Esophagus (tissue), 2 donors: ENCODE measurements at regions not wholly inside any gene's neighbourhood (a gene's known extent, or its start where the extent isn't known, plus 50 kb on each side); places are given as distances from the start of the nearest gene placed in this dataset.

Source experiments
- H3K27ac ChIP-seq, 2 donors: one replicate each; pipeline ENCODE4 v1.5.1; 2013; ENCODE audit warnings: low read depth in 2 of 2, mild to moderate bottlenecking in 2 of 2, inconsistent platforms in 1 of 2, low read length in 1 of 2, moderate library complexity in 1 of 2
- H3K27me3 ChIP-seq, 2 donors: one replicate each; pipeline ENCODE4 v1.6.1; 2013; ENCODE audit warnings: low read length in 2 of 2, control low read depth in 1 of 2, mild to moderate bottlenecking in 1 of 2; ENCODE audit not compliant: insufficient read depth in 2 of 2, control insufficient read depth in 1 of 2
- H3K36me3 ChIP-seq, 2 donors: one replicate each; pipeline ENCODE4 v1.6.1; 2013; ENCODE audit warnings: low read length in 1 of 2; ENCODE audit not compliant: control insufficient read depth in 2 of 2, insufficient read depth in 2 of 2
- H3K4me1 ChIP-seq, 2 donors: one replicate each; pipeline ENCODE4 v1.6.1; 2013; ENCODE audit warnings: low read length in 1 of 2; ENCODE audit not compliant: control insufficient read depth in 2 of 2, insufficient read depth in 2 of 2
- H3K4me3 ChIP-seq, 2 donors: one replicate each; pipeline ENCODE4 v1.5.1; 2013; ENCODE audit warnings: low read length in 2 of 2, mild to moderate bottlenecking in 2 of 2, low read depth in 1 of 2, moderate library complexity in 1 of 2
- H3K9me3 ChIP-seq, 2 donors: one replicate each; pipeline ENCODE4 v1.6.1; 2013; ENCODE audit warnings: mild to moderate bottlenecking in 2 of 2, low read depth in 1 of 2, low read length in 1 of 2, moderate library complexity in 1 of 2; ENCODE audit not compliant: control insufficient read depth in 2 of 2, insufficient read depth in 1 of 2
- WGBS, 2 donors: extraction: QIAGEN DNeasy Blood & Tissue Kit; methylation state at CpG; one replicate each; pipeline ENCODE4 v1.1.7; 2013; 5-methylcytosine and 5-hydroxymethylcytosine counted together
- donor health status: healthy with polysubstance abuse.
- donor health status: Bipolar disorder and iron deficiency.

DNA sequence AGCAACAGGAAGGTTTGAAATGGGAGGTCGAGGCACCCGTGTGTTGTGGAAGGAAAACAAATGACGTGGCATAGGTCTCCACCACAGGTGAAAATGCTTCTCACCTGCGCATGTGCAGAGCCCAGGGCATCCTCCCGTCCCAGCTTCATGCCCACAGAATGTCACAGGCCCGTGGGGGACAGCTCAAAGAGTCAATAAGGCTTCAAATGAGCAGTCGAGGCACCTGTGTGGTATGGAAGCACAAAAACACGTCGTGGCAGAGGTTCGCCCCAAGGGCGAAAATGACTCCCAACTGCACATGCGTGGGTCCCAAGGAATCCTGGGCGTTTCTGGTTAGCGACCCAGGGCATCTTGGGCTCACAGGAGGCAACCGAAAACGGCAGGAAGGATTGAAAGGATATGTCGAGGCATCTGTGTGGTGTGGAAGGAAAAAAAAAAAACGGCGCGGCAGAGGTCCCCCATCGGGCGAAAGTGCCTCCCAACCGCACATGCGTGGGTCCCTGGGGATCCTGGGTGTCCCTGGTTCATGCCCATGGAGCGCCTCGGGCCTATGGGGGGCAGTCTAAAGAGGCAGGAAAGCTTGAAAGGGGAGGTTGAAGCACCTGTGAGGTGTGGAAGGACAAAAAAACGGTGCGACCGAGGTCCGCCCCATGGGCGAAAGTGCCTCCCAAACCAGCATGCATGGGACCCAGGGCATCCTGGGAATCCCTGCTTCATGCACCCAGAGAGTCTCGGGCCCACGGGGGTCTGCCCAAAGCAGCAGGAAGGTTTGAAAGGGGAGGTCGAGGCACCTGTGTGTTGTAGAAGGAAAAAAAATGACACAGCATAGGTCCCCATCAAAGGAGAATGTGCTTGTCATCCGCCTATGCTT is 578.5 kb downstream of the ALG10 start:
- H3K27me3 ChIP-seq: no peaks in the 10 kb centered on the region
- WGBS, 2 donors: 62 to 67% methylated on average over 35 of the region's 35 CpGs
- no peaks in the 10 kb centered on the region for H3K4me1 ChIP-seq
- H3K4me3 ChIP-seq: no peak overlapping the region
- peaks cover 79 to 80% of the 10 kb centered on the region in 2 donors for H3K9me3 ChIP-seq
- H3K36me3 ChIP-seq: no peaks in the 10 kb centered on the region
- H3K27ac ChIP-seq: no peak overlapping the region

DNA sequence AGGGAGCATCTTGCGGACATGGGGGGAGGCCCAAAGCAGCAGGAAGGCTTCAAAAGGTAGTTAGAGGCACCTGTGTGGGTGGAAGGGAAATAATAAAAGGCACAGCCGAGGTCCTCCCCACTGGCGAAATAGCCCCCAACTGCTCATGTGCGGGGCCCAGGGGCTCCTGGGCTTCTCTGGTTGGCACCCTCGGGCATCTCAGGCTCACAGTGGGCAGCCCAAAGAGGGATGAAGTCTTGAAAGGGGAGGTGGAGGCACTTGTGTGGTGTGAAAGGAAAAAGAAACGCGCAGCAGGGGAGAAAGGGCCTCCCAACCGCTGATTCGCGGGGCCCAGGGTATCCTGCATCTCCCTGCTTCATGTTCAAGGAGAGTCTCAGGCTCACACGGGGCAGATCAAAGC is 579.4 kb downstream of the ALG10 start:
- Histone ChIP-seq H3K4me1 (no peaks in the 10 kb centered on the region), H3K27me3 (no peaks in the 10 kb centered on the region), H3K27ac (no peak overlapping the region), H3K36me3 (no peaks in the 10 kb centered on the region), H3K9me3 (peaks cover 78 to 79% of the 10 kb centered on the region in 2 donors), H3K4me3 (no peak overlapping the region)
- WGBS, 2 donors: 52 to 65% methylated on average over 11 of the region's 11 CpGs

DNA sequence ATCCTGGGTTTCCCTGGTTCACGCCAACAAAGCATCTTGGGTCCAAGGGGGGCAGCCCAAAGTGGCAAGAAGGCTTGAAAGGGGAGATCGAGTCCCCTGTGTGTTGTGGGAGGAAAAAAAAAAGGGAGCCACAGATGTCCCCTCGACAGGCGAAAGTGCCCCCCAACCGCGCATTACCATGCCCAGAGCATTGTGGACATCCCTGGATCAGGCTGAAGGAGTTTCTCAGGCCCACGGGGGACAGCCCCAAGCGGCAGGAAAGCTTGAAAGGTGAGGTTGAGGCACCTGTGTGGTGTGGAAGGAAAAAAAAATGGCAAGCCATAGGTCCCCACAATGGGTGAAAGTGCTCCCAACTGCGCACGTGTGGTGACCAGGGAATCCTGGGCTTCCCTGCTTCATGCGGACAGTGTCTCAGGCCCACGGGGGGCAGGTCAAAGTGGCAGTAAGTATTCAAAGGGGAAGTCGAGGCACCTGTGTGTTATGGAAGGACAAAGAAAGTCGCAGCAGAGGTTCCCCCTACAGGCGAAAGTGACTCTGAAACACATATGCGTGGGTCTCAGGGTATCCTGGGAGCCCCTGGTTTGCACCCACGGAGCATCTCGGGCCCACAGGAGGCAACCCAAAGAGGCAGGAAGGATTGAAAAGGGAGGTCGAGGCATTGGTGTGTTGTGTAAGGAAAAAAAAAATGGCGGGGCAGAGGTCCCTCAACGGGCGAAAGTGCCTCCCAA is 580.1 kb downstream of the ALG10 start:
- no peaks in the 10 kb centered on the region for H3K36me3 ChIP-seq
- H3K4me1 ChIP-seq: no peaks in the 10 kb centered on the region
- WGBS, 2 donors: 71 to 73% methylated on average over 22 of the region's 22 CpGs
- peaks cover 79 to 81% of the 10 kb centered on the region in 2 donors for H3K9me3 ChIP-seq
- H3K27ac ChIP-seq: no peak overlapping the region
- no peak overlapping the region for H3K4me3 ChIP-seq
- H3K27me3 ChIP-seq: no peaks in the 10 kb centered on the region

DNA sequence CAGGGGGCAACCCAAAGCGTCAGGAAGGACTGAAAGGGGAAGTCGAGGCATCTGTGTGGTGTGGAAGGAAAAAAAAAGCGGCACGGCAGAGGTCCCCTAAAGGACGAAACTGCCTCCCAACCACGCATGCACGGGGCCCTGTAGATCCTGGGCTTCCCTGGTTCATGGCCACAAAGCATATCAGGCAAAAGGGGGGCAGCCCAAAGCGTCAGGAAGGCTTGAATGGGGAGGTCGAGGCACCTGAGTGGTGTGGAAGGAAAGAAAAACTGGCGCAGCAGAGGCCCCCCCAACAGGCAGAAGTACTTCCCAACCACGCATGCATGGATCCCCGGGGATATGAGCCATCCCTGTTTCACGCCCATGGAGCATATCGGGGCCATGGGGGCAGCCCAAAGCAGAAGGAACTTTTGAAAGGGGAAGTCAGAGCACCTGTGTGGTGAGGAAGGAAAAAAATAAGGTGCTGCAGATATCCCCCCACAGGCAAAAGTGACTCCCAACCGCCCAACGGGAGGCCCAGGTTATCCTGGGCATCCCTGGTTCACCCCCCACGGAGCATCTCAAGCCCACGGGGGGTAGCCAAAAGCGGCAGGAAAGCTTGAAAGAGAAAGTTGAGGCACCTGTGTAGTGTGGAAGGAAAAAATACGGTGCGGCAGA is 581.2 kb downstream of the ALG10 start:
- Histone ChIP-seq H3K27me3 (no peaks in the 10 kb centered on the region), H3K4me1 (no peaks in the 10 kb centered on the region), H3K36me3 (no peaks in the 10 kb centered on the region), H3K9me3 (peaks cover 76 to 77% of the 10 kb centered on the region in 2 donors), H3K4me3 (no peak overlapping the region), H3K27ac (no peak overlapping the region)
- WGBS, 2 donors: 69 to 70% methylated on average over 21 of the region's 21 CpGs

DNA sequence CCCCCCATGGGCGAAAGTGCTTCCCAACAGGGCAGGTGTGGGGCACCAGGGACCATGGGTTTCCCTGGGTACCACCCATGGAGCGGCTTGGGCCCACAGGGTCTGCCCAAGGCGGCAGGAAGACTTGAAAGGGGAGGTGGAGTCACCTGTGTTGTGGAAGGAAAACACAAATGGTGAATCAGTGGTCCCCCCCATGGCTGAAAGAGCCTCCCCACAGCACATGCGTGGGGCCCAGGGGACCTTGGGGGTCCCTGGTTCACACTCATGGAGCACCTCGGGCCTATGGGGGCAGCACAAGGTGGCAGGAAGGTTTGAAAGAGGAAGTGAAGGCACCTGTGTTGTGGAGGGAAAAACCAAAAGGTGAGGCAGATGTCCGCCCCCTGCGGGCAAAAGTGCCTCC is 581.9 kb downstream of the ALG10 start:
- peaks cover 71% of the 10 kb centered on the region in 2 donors for H3K9me3 ChIP-seq
- no peak overlapping the region for H3K27ac ChIP-seq
- WGBS, 2 donors: 34 to 43% methylated on average over 7 of the region's 7 CpGs
- H3K27me3 ChIP-seq: no peaks in the 10 kb centered on the region
- H3K4me1 ChIP-seq: no peaks in the 10 kb centered on the region
- no peaks in the 10 kb centered on the region for H3K36me3 ChIP-seq
- no peak overlapping the region for H3K4me3 ChIP-seq

DNA sequence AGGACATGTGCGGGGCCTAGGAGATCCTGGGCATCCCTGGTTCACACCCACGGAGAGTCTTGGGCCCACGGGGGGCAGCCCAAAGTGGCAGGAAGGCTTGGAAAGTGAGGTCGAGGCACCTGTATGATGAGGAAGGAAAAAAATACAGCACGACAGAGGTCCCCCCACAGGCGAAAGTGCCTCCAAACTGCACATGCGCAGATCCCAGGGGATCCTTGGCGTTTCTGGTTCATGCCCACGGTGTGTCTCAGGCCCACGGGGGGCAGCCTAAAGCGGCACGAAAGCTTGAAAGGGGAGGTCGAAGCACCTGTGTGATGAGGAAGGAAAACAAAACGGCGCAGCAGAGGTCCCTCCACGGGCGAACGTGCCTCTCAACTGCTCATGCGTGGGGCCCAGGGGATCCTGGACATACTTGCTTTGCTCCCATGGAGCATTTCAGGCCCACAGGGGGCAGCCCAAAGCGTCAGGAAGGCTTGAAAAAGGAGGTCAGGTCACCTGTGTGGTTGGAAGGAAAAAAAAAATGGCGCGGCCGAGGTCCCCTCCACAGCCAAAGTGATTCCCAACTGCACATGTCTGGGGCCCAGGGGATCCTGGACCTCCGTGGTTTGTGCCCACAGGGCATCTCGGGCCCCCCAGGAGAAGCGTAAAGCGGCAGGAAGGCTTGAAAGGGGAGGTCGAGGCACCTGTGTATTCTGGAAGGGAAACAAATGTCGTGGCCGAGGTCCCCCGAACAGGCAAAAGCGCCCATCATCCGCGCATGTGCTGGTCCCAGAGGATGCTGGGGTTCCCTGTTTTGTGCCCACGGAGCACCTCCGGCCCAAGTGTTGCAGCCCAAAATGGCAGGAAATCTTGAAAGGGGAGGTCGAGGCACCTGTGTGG is 582.6 kb downstream of the ALG10 start:
- no peaks in the 10 kb centered on the region for H3K36me3 ChIP-seq
- H3K9me3 ChIP-seq: peaks cover 65 to 66% of the 10 kb centered on the region in 2 donors
- no peak overlapping the region for H3K27ac ChIP-seq
- no peaks in the 10 kb centered on the region for H3K27me3 ChIP-seq
- 70 to 72% methylated on average over 37 of the region's 37 CpGs for WGBS, 2 donors
- H3K4me3 ChIP-seq: no peak overlapping the region
- no peaks in the 10 kb centered on the region for H3K4me1 ChIP-seq

GRCh38 chr12:34605510-34605887 is 583.2 kb downstream of the ALG10 start:
- WGBS, 2 donors: 67 to 69% methylated on average over 15 of the region's 15 CpGs
- Histone ChIP-seq H3K27ac (no peak overlapping the region), H3K9me3 (peaks cover 59 to 60% of the 10 kb centered on the region in 2 donors), H3K4me1 (no peaks in the 10 kb centered on the region), H3K27me3 (no peaks in the 10 kb centered on the region), H3K4me3 (no peak overlapping the region), H3K36me3 (no peaks in the 10 kb centered on the region)

GRCh38 chr12:34605955-34606748 is 583.9 kb downstream of the ALG10 start:
- Histone ChIP-seq H3K36me3 (no peaks in the 10 kb centered on the region), H3K9me3 (peaks cover 57% of the 10 kb centered on the region in 2 donors), H3K27me3 (no peaks in the 10 kb centered on the region), H3K27ac (no peak overlapping the region), H3K4me1 (no peaks in the 10 kb centered on the region), H3K4me3 (no peak overlapping the region)
- 65 to 67% methylated on average over 27 of the region's 27 CpGs for WGBS, 2 donors
